Amniotic epithelial cell (primary cell): ENCODE measurements at regions not wholly inside any gene's neighbourhood (a gene's known extent, or its start where the extent isn't known, plus 50 kb on each side); places are given as distances from the start of the nearest gene placed in this dataset.
"Not testable (repeated sequence)": the region's sequence is repeated elsewhere in the genome, so short reads cannot be mapped to it uniquely, and the experiment has no call there.

Source experiments
- DNase-seq: peaks from one replicate; pipeline ENCODE4 v3.0.0-alpha.2; 2010; ENCODE audit warnings: low read depth

- no peak for DNase-seq
Measured at GRCh38 chr14:104250175-104250574, 111.8 kb downstream of the KIF26A start.

GRCh38 chr14:104252256-104253215, 114.1 kb downstream of the KIF26A start:
- DNase-seq, result no peak

DNA sequence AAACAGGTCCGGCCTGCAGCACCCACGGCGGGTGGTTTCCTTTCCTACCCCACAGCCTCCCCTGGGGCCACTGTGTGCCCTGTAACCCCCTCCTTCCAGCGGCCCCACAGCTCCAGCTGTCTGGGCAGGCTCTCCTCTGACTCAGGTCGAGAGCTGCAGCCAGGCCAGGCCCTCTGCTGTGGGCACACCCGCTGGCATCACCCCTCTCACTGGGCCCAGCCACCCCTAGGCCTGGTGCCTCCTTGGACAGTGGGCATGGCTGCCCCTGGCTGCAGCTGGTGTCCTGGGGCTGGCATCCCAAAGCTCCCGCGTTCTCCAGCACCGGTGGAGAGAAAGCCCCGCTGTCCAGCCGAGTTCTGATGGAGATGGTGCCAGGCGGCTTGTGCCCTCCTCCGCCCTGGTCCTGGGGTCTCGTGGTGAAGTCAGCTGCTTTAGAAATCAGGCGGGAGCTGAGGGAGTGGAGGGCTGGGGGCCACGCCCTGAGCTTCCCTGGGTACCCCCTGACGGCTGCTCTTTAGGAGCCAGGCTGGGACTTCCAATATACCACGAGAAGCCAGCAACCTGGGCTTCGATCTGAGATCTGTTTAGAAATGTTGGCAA, 114.9 kb downstream of the KIF26A start:
- DNase-seq, result no peak

DNA sequence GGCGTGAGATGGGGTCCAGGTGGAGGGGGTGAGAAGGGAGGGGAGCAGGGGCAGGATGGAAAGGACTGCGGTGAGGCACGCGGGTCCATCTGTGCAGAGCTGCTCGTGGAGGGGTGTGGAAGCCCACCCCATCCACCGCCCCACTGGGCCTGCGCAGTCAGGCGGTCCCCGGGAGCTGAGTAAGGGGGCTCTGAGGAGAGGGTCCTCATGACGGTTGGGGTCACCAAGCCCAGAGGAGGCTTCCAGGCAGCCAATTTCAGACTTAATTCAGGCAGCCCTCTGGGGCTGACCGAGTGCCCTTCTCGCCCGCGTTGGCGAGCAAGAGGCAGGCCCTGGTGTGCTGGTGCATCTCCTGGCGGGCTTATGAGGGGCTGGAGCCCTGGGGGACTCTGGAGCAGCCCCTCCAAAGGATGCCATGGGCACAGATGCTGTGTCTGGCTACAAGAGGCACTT, 115.5 kb downstream of the KIF26A start:
- no peak for DNase-seq

GRCh38 chr14:104254735-104255400, 116.5 kb downstream of the KIF26A start:
- DNase-seq, result no peak

GRCh38 chr14:104256025-104256424, 117.6 kb downstream of the KIF26A start:
- DNase-seq, result no peak

DNA sequence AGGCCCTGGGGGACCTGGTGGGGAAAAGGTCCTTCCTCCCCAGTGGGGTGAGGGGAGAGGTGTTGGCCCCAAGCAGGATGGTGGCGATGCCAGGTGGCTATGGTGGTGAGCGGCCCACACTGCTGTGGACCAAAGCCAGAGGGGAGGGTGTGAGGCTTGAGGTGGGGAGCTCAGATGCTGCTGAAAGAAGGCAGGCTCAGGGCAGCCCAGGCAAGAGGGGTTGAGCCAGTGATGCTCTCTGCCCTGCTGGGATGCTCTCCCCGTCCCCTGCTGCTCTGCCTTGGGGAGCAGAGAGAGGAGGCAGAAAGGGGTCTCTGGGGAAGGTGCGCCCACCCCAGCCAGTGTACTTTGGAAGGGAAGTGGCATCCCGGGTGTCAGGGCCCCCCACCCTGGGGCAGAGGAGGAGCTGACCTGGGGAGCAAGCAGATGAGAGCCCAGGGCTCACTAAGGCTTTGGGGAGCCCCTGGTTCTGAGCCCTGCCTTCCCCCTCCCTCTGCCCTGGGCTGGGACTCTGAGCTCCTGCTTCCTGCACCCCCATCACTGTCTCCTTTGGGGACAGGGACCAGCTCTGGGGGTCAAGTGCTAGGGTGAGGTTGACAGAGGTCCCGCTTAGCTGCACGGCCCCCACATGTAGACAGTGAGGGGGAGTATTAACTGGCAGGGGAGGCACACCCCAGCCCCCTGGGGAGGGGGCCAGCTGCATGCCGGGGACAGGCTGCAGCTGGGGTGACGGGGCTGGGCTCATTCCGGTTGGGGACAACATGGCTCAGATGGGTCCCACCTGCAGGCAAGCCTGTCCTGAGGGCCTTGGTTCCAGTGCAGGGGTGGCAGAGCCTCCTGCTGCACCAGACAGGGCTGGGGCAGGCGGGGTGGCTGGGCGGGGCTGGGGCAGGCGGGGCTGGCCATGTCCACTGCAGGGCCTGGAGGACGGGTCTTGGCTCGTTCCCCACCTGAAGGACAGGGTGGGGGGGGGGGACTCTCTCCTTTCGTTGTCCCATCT, 124.4 kb downstream of the KIF26A start:
- no peak for DNase-seq

- DNase-seq, result no peak
Measured at GRCh38 chr14:104263675-104264358, 125.4 kb downstream of the KIF26A start.

DNA sequence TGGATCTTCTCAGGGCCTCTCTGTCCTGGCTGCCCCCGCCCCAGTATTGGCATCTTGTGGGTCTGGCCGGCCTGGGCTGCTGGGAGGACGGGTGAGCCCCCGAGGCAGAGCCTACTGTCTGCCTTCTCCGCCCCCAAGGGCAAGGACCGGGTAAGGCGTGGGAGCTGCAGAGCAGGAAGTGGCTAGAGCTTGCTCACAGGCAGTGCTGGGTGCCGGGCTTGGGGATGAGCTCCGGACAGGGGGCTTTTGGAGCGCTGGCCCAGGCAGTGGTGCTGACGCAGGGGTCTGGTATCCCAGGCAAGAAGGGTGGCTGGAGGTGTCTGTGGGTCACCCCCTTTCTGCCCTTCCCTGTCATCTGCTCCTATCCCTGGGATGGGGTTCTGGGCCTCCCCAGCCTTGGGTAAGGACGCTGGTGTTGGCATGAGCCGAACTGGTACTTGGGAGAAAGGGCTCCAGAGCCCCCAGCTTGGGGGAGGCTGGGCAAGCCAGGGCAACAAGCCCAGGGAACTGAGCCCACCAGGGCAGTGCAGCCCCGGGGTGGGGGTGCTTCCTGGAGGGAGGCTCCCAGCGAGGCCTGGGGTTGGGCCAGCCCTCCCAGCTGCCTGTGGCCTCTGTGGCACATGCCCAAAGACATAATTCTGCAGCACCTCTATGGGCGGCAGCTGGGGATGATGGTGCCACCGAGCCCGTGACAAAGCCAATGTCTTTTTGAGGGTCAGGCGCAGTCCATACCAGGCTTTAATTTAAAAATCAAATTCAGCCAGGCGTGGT, 126.3 kb downstream of the KIF26A start:
- DNase-seq, result no peak

DNA sequence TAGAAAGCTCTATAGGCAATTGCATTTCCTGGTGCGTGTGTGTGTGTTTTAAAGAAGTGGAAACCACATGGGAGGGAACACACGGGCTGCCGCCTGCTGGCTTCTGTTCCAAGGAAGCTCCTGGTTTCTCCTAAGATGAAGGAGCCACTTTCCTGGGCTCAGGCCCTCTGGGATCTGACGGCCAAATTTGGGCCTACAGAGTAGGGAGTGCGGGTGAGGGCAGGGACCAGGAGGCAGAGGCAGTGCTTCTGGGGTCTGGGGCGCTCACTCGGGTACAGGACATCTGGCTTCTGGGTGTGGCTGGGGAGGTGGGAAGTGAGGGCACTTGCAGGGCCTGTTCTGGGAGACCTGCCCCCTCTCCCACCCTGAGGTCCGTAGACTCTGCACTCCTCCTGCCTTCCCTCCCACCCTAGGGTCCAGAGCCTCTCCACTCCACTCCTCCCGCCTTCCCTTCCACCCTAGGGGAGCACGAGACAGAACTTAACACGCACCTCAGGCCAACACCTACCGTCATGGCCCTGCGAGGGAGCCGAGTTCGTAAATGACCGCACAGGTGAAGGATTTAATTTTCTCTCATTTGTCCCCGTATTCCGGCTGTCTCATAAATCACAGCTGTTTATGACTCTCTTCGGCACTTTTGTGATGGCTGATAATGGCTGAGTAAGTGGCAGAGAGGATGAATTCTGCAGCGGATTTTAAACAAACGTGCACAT, 127.7 kb downstream of the KIF26A start:
- DNase-seq, result no peak

- no peak for DNase-seq
Measured at GRCh38 chr14:104266631-104267575, 128.5 kb downstream of the KIF26A start.

GRCh38 chr14:104267895-104268294, 129.5 kb downstream of the KIF26A start:
- DNase-seq, result no peak

DNA sequence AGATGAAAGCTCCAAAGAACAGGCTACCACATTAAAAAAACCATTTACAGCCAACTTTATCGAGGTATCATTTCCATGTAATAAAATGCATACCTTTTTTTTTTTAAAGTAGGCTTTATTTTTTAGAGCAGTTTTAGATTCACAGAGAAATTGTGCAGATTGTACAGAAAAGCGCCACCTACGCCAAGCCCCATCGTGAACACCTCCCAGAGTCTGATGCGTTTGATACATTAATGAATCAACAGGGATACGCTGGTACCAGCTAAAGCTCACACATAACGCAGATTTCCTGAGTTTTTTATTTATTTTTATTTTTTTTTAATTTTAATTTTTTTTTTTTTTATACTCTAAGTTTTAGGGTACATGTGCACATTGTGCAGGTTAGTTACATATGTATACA, 129.9 kb downstream of the KIF26A start:
- DNase-seq, result no peak

DNA sequence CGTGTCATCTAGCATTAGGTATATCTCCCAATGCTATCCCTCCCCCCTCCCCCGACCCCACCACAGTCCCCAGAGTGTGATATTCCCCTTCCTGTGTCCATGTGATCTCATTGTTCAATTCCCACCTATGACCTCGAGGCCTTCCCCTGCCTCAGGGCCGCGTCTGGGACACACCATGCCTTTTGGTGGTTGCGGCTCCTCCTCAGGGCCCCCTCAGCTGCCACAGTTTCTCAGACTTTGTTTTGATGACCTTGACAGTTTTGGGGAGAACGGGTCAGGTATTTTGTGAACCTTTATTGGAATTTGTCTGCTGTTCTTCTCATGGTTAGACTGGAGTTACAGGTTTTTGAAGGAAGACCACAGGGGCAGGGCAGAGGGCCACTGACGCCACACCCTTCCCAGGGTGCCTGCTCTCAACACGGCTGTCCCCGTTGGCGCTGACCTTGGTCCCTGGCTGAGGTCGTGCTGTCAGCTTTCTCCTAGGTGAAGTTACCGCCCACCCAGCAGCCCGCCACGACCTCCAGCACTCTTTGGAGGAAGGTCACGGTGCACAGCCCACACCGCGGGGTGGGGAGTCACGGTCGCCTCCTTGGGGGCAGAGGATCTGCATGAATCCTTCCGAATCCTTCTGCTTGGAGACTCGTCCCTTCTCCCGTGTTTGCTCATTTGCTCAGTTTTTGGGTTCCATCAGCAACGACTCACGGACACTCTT, 130.5 kb downstream of the KIF26A start:
- no peak for DNase-seq

- DNase-seq, result not testable (repeated sequence)
Measured at GRCh38 chr14:104269511-104270241, 131.3 kb downstream of the KIF26A start.

DNA sequence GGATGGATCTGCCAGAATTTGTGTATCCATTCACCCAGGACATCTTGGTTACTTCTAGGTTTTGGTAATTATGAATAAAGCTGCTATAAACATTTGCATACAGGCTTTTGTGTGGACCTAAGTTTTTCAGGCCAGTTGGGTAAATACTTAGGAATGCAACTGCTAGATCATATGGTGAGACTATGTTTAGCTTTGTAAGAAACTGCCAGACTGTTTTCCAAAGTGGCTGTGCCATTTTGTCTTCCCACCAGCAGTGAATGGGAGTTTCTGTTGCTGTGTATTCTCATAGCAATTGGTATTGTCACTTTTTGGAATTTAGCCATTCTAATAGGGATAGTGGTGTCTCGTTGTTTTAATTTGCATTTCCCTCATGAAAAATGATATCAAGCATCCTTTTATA, 133.0 kb downstream of the KIF26A start:
- DNase-seq, result no peak

GRCh38 chr14:104274806-104275205, 136.4 kb downstream of the KIF26A start:
- no peak for DNase-seq
